K562 (cell line): ENCODE measurements at regions not wholly inside any gene's neighbourhood (a gene's known extent, or its start where the extent isn't known, plus 50 kb on each side); places are given as distances from the start of the nearest gene placed in this dataset.
A peak's percentile ranks its signal among the peaks of the same experiment; 100 is the strongest.

Source experiments
- BHLHE40 ChIP-seq: IDR thresholded peaks from 2 replicates; pipeline ENCODE4 v1.6.1; 2011; ENCODE audit warnings: low read length, improper control_type of control experiment
- NFE2 ChIP-seq: IDR thresholded peaks from 2 replicates; pipeline ENCODE4 v1.6.1; 2014; ENCODE audit warnings: antibody characterized with exemption, low read depth
- NFXL1 ChIP-seq: fragments of 450-650 bp; formaldehyde crosslinking; IDR thresholded peaks from 2 replicates; pipeline ENCODE4 v1.4.0; 2021; ENCODE audit warnings: mild to moderate bottlenecking
- ZBTB17 ChIP-seq: fragments of 450-650 bp; formaldehyde crosslinking; IDR thresholded peaks from 2 replicates; pipeline ENCODE4 v1.4.0; 2020; ENCODE audit warnings: mild to moderate bottlenecking
- TF ChIP-seq, protein P1 (sequence below), 2 experiments: IDR thresholded peaks; 2 replicates each; pipeline ENCODE4 v1.6.1; 2012; ENCODE audit warnings: improper control_type of control experiment in 2 of 2, low read depth in 2 of 2, low read length in 2 of 2, borderline replicate concordance in 1 of 2
- TF ChIP-seq, protein P2 (sequence below): fragments of 200-600 bp; sonication (generic); IDR thresholded peaks from one replicate; pipeline ENCODE4 v1.6.1; 2012; ENCODE audit warnings: mild to moderate bottlenecking, low read depth, low read length, inconsistent platforms
- TF ChIP-seq, protein P3 (sequence below): sonication (generic); IDR thresholded peaks from 2 replicates; pipeline ENCODE4 v1.6.1; 2016

DNA sequence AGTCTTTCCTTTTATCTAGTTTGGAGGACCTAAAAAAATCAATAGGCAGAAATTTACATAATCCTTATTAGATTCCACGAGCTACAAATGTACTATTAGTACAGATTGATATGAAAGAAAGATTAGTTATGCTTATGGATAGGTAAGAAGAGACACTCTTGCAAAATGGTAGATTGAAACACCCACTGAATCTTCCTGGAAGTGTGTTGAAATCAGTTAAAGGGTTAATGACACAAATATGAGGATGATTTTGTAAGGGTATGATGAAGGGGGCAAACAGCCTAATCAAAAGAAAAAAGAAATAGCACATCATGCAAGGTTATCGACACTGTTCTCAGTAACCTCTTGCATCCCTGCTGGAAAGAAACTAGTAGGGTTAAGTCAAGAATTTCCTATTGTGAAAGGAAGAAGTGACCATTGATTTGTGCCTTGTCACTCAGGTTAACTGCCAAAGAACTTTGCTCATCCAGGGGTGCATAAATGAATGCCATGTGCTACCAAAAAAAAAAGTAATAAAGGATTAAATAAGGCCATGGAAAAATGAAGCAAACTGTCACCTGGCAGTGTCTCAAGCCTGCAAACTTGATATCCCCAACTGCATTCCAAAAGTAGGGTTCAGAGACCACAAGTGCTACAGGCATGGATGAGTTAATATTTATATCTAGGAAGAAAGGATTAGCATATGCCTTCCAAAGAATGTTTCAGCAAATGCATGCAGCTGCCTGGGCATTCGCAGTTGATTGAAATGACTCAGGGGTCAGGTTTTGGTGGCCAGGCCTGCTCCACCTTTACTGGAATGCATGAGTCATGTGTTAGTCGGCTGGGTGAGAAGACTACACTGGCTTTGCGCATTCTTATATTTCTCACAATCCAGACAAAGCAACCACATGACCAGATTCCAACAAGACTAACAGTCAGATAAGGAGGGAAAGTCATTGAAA, 78.3 kb upstream of the ATXN3L start (continued):
- TF ChIP-seq, protein P1, sequence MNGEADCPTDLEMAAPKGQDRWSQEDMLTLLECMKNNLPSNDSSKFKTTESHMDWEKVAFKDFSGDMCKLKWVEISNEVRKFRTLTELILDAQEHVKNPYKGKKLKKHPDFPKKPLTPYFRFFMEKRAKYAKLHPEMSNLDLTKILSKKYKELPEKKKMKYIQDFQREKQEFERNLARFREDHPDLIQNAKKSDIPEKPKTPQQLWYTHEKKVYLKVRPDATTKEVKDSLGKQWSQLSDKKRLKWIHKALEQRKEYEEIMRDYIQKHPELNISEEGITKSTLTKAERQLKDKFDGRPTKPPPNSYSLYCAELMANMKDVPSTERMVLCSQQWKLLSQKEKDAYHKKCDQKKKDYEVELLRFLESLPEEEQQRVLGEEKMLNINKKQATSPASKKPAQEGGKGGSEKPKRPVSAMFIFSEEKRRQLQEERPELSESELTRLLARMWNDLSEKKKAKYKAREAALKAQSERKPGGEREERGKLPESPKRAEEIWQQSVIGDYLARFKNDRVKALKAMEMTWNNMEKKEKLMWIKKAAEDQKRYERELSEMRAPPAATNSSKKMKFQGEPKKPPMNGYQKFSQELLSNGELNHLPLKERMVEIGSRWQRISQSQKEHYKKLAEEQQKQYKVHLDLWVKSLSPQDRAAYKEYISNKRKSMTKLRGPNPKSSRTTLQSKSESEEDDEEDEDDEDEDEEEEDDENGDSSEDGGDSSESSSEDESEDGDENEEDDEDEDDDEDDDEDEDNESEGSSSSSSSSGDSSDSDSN (IDR thresholded peaks at IDR 0.05; ENCODE audit: borderline replicate concordance in 1 of 2, low read depth in 2 of 2, low read length in 2 of 2) = no peak
- TF ChIP-seq, protein P2, sequence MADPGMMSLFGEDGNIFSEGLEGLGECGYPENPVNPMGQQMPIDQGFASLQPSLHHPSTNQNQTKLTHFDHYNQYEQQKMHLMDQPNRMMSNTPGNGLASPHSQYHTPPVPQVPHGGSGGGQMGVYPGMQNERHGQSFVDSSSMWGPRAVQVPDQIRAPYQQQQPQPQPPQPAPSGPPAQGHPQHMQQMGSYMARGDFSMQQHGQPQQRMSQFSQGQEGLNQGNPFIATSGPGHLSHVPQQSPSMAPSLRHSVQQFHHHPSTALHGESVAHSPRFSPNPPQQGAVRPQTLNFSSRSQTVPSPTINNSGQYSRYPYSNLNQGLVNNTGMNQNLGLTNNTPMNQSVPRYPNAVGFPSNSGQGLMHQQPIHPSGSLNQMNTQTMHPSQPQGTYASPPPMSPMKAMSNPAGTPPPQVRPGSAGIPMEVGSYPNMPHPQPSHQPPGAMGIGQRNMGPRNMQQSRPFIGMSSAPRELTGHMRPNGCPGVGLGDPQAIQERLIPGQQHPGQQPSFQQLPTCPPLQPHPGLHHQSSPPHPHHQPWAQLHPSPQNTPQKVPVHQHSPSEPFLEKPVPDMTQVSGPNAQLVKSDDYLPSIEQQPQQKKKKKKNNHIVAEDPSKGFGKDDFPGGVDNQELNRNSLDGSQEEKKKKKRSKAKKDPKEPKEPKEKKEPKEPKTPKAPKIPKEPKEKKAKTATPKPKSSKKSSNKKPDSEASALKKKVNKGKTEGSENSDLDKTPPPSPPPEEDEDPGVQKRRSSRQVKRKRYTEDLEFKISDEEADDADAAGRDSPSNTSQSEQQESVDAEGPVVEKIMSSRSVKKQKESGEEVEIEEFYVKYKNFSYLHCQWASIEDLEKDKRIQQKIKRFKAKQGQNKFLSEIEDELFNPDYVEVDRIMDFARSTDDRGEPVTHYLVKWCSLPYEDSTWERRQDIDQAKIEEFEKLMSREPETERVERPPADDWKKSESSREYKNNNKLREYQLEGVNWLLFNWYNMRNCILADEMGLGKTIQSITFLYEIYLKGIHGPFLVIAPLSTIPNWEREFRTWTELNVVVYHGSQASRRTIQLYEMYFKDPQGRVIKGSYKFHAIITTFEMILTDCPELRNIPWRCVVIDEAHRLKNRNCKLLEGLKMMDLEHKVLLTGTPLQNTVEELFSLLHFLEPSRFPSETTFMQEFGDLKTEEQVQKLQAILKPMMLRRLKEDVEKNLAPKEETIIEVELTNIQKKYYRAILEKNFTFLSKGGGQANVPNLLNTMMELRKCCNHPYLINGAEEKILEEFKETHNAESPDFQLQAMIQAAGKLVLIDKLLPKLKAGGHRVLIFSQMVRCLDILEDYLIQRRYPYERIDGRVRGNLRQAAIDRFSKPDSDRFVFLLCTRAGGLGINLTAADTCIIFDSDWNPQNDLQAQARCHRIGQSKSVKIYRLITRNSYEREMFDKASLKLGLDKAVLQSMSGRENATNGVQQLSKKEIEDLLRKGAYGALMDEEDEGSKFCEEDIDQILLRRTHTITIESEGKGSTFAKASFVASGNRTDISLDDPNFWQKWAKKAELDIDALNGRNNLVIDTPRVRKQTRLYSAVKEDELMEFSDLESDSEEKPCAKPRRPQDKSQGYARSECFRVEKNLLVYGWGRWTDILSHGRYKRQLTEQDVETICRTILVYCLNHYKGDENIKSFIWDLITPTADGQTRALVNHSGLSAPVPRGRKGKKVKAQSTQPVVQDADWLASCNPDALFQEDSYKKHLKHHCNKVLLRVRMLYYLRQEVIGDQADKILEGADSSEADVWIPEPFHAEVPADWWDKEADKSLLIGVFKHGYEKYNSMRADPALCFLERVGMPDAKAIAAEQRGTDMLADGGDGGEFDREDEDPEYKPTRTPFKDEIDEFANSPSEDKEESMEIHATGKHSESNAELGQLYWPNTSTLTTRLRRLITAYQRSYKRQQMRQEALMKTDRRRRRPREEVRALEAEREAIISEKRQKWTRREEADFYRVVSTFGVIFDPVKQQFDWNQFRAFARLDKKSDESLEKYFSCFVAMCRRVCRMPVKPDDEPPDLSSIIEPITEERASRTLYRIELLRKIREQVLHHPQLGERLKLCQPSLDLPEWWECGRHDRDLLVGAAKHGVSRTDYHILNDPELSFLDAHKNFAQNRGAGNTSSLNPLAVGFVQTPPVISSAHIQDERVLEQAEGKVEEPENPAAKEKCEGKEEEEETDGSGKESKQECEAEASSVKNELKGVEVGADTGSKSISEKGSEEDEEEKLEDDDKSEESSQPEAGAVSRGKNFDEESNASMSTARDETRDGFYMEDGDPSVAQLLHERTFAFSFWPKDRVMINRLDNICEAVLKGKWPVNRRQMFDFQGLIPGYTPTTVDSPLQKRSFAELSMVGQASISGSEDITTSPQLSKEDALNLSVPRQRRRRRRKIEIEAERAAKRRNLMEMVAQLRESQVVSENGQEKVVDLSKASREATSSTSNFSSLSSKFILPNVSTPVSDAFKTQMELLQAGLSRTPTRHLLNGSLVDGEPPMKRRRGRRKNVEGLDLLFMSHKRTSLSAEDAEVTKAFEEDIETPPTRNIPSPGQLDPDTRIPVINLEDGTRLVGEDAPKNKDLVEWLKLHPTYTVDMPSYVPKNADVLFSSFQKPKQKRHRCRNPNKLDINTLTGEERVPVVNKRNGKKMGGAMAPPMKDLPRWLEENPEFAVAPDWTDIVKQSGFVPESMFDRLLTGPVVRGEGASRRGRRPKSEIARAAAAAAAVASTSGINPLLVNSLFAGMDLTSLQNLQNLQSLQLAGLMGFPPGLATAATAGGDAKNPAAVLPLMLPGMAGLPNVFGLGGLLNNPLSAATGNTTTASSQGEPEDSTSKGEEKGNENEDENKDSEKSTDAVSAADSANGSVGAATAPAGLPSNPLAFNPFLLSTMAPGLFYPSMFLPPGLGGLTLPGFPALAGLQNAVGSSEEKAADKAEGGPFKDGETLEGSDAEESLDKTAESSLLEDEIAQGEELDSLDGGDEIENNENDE = no peak
- TF ChIP-seq NFXL1 = no peak
- TF ChIP-seq ZBTB17 (CRISPR knock-in tag) = no peak
- TF ChIP-seq BHLHE40 = 0 out of 2 replicates have a peak, but pooled peaks have one; percentile 9
- peak; percentile 44; the same call in 1 of the 2 replicates for TF ChIP-seq NFE2
- TF ChIP-seq, protein P3, sequence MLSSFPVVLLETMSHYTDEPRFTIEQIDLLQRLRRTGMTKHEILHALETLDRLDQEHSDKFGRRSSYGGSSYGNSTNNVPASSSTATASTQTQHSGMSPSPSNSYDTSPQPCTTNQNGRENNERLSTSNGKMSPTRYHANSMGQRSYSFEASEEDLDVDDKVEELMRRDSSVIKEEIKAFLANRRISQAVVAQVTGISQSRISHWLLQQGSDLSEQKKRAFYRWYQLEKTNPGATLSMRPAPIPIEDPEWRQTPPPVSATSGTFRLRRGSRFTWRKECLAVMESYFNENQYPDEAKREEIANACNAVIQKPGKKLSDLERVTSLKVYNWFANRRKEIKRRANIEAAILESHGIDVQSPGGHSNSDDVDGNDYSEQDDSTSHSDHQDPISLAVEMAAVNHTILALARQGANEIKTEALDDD = 0 out of 2 replicates have a peak, but pooled peaks have one; percentile 19
